GM12878 (cell line): ENCODE measurements at regions not wholly inside any gene's neighbourhood (a gene's known extent, or its start where the extent isn't known, plus 50 kb on each side); places are given as distances from the start of the nearest gene placed in this dataset.

Experiments used
- ATAC-seq: fragments of 200-7000 bp; cut with Tn5 transposase; 3 replicates; pipeline ENCODE4 v1.9.1; 2020; ENCODE audit warnings: mild to moderate bottlenecking, moderate library complexity
- BruUV-seq: library from RNA; stranded (reverse); fragments of 400-500 nt; replicated peaks from 2 replicates; lab custom pipeline; 2021; lab: Mats Ljungman, UMichigan
- CTCF ChIA-PET: fragments of 300-600 bp; sonication (Branson Sonifier 250); formaldehyde crosslinking; extraction: SDS; loops from one replicate; lab custom pipeline; 2021; ENCODE audit warnings: inconsistent platforms; lab: Yijun Ruan, JAX
- POLR2A ChIA-PET: fragments of 350-600 bp; formaldehyde crosslinking; extraction: SDS; loops from one replicate; lab custom pipeline; 2021; ENCODE audit warnings: inconsistent platforms; lab: Charles Lee
- RAD21 ChIA-PET: fragments of 300-600 bp; sonication (Branson Sonifier 250); formaldehyde crosslinking; loops from one replicate; lab custom pipeline; 2023; ENCODE audit warnings: antibody characterized with exemption; ENCODE audit not compliant: unreplicated experiment; lab: Charles Lee
- SMC1A ChIA-PET: fragments of 300-600 bp; sonication (Branson Sonifier 250); formaldehyde crosslinking; loops from one replicate; lab custom pipeline; 2023; ENCODE audit not compliant: unreplicated experiment, uncharacterized antibody; lab: Charles Lee
- DNase-seq: peaks from one replicate; pipeline ENCODE4 v3.0.0-alpha.2; 2011; ENCODE audit warnings: low read depth, low spot score
- FAIRE-seq: peaks from 3 replicates; lab custom pipeline; 2011; peaks lifted over from hg19 to GRCh38; lab: Jason Lieb, UNC
- H2AFZ ChIP-seq: 2 replicates; pipeline ENCODE4 v1.6.0; 2011; ENCODE audit warnings: low read depth, low read length, control low read depth; ENCODE audit not compliant: control insufficient read depth
- H3K27ac ChIP-seq: 2 replicates; pipeline ENCODE4 v1.5.1; 2011; ENCODE audit warnings: control low read depth; ENCODE audit not compliant: control insufficient read depth, insufficient read depth
- H3K27me3 ChIP-seq, 2 experiments: replicated peaks in 1 of 2; 2 replicates each; pipeline versions ENCODE4 v1.6.0 to v1.6.1; 2011; ENCODE audit warnings: low read length in 1 of 2; ENCODE audit not compliant: control insufficient read depth in 2 of 2, insufficient read depth in 2 of 2
- H3K36me3 ChIP-seq, 2 experiments: 2 replicates each; pipeline ENCODE4 v1.5.1; 2011; ENCODE audit warnings: low read length in 1 of 2; ENCODE audit not compliant: control insufficient read depth in 2 of 2, insufficient read depth in 2 of 2
- H3K4me1 ChIP-seq: 2 replicates; pipeline ENCODE4 v1.6.1; 2011; ENCODE audit warnings: mild to moderate bottlenecking, low read length, moderate library complexity, mixed read lengths; ENCODE audit not compliant: control insufficient read depth, insufficient read depth
- H3K4me2 ChIP-seq: 2 replicates; pipeline ENCODE4 v1.6.0; 2011; ENCODE audit warnings: control low read depth; ENCODE audit not compliant: control insufficient read depth, insufficient read depth
- H3K4me3 ChIP-seq: fragments of 200-600 bp; sonication (generic); 2 replicates; pipeline ENCODE4 v1.5.1; 2016
- H3K79me2 ChIP-seq: 2 replicates; pipeline ENCODE4 v1.6.0; 2011; ENCODE audit warnings: low read length; ENCODE audit not compliant: control insufficient read depth, insufficient read depth
- H3K9ac ChIP-seq: 2 replicates; pipeline ENCODE4 v1.8.0; 2011; ENCODE audit warnings: low read length, control low read depth, mixed read lengths; ENCODE audit not compliant: control insufficient read depth, insufficient read depth
- H3K9me3 ChIP-seq: replicated peaks from 3 replicates; pipeline ENCODE4 v1.5.1; 2011; ENCODE audit warnings: mild to moderate bottlenecking, low read length; ENCODE audit not compliant: control insufficient read depth, insufficient read depth
- H4K20me1 ChIP-seq: 2 replicates; pipeline ENCODE4 v1.6.0; 2011; ENCODE audit not compliant: control insufficient read depth, insufficient read depth
- CEBPB ChIP-seq, 2 experiments: fragments of 150-350 bp in 1 of 2; IDR thresholded peaks; 2 replicates each; pipeline ENCODE4 v1.6.1; 2012 to 2014; ENCODE audit warnings: low read depth in 2 of 2, low read length in 2 of 2, borderline replicate concordance in 1 of 2, inconsistent platforms in 1 of 2
- CHD4 ChIP-seq: fragments of 200-600 bp; sonication (generic); IDR thresholded peaks from 2 replicates; pipeline ENCODE4 v1.6.1; 2016; ENCODE audit warnings: mild to moderate bottlenecking
- EGR1 ChIP-seq, 2 experiments: IDR thresholded peaks; 1 replicate in 1 of 2; 2 replicates in 1 of 2; pipeline ENCODE4 v1.6.1; 2011 to 2012; ENCODE audit warnings: low read depth in 2 of 2, low read length in 2 of 2, borderline replicate concordance in 1 of 2, mild to moderate bottlenecking in 1 of 2, moderate library complexity in 1 of 2
- EP300 ChIP-seq, 2 experiments: fragments of 150-350 bp in 1 of 2; IDR thresholded peaks; 2 replicates each; pipeline ENCODE4 v1.6.1; 2011 to 2012; ENCODE audit warnings: low read depth in 2 of 2, low read length in 2 of 2, borderline replicate concordance in 1 of 2, improper control_type of control experiment in 1 of 2, inconsistent platforms in 1 of 2; ENCODE audit not compliant: control insufficient read depth in 1 of 2
- GABPA ChIP-seq: IDR thresholded peaks from 2 replicates; pipeline ENCODE4 v1.6.1; 2014; ENCODE audit warnings: antibody characterized with exemption, low read depth, mild to moderate bottlenecking, inconsistent platforms
- HSF1 ChIP-seq: fragments of 150-350 bp; IDR thresholded peaks from 2 replicates; pipeline ENCODE4 v1.6.1; 2014; ENCODE audit warnings: mild to moderate bottlenecking, low read depth, low read length
- IRF5 ChIP-seq: fragments of 450-650 bp; IDR thresholded peaks from 2 replicates; pipeline ENCODE4 v1.6.1; 2017; ENCODE audit warnings: borderline replicate concordance
- KAT2A ChIP-seq: conservative IDR thresholded peaks from 2 replicates; pipeline ENCODE4 v1.6.1; 2011; ENCODE audit warnings: low read depth, low read length; ENCODE audit not compliant: control insufficient read depth
- MTA3 ChIP-seq: IDR thresholded peaks from 2 replicates; pipeline ENCODE4 v1.6.1; 2012; ENCODE audit warnings: low read length, inconsistent platforms, borderline replicate concordance
- PAX8 ChIP-seq: fragments of 450-650 bp; IDR thresholded peaks from 2 replicates; pipeline ENCODE4 v1.6.1; 2017; ENCODE audit warnings: mild to moderate bottlenecking, moderate library complexity
- RAD51 ChIP-seq: fragments of 450-650 bp; IDR thresholded peaks from 2 replicates; pipeline ENCODE4 v1.6.1; 2016; ENCODE audit warnings: moderate library complexity, mild to moderate bottlenecking, inconsistent platforms
- SPI1 ChIP-seq: IDR thresholded peaks from 2 replicates; pipeline ENCODE4 v1.6.1; 2011; ENCODE audit warnings: low read depth, mild to moderate bottlenecking, low read length, moderate library complexity, borderline replicate concordance; ENCODE audit not compliant: insufficient read depth
- SREBF2 ChIP-seq: IDR thresholded peaks from 2 replicates; pipeline ENCODE4 v1.6.1; 2012; ENCODE audit warnings: mild to moderate bottlenecking, low read length
- TCF3 ChIP-seq: IDR thresholded peaks from 2 replicates; pipeline ENCODE4 v1.6.1; 2012; ENCODE audit warnings: low read depth, mild to moderate bottlenecking, low read length, borderline replicate concordance; ENCODE audit not compliant: insufficient read depth
- ZBTB11 ChIP-seq: fragments of 450-650 bp; formaldehyde crosslinking; IDR thresholded peaks from 2 replicates; pipeline ENCODE4 v1.5.0; 2022; ENCODE audit warnings: mild to moderate bottlenecking, missing genetic modification characterization
- ZNF24 ChIP-seq: fragments of 450-650 bp; IDR thresholded peaks from 2 replicates; pipeline ENCODE4 v1.6.1; 2017; ENCODE audit warnings: antibody characterized with exemption, mild to moderate bottlenecking
- WGBS: methylation state at CpG from one replicate; pipeline ENCODE4 v1.1.6; 2016; ENCODE audit warnings: low lambda C conversion rate; ENCODE audit not compliant: insufficient replicate concordance, insufficient coverage; ENCODE audit errors: missing lambda C conversion rate; 5-methylcytosine and 5-hydroxymethylcytosine counted together
- in situ Hi-C: fragments of 300-500 bp; cut with MboI; formaldehyde crosslinking; loops from 9 replicates; pipeline ENCODE4 v1.14.3; 2018; ENCODE audit warnings: mixed read lengths
- intact Hi-C: fragments of 100-400 bp; cut with micrococcal nuclease; formaldehyde crosslinking; loops from one replicate; pipeline ENCODE4 v1.14.2; 2022; ENCODE audit not compliant: unreplicated experiment

- TF ChIP-seq IRF5 = no peak
- TF ChIP-seq SPI1 = no peak
Observed at GRCh38 chr5:173755319-173755718, 132.8 kb upstream of the CPEB4 start (continued).

GRCh38 chr5:173757403-173758209 is 130.5 kb upstream of the CPEB4 start:
- FAIRE-seq (no peak), DNase-seq (no peak), ATAC-seq (no peak)
- Histone ChIP-seq H3K9me3 (no peaks in the 10 kb centered on the region), H3K27me3 (no peaks in the 10 kb centered on the region), H3K9ac (no peak overlapping the region), H2AFZ (no peak overlapping the region), H3K4me3 (no peak overlapping the region), H3K79me2 (no peaks in the 10 kb centered on the region), H3K27ac (no peak overlapping the region), H3K36me3 (no peaks in the 10 kb centered on the region), H3K4me2 (no peak overlapping the region), H4K20me1 (no peaks in the 10 kb centered on the region), H3K4me1 (no peaks in the 10 kb centered on the region)
- no TSS peak for BruUV-seq
- in situ Hi-C loops = no loop called here
- SMC1A ChIA-PET = interaction anchor here (1.1 kb wide), 1 partner anchor 63 kb away, joined by 3 read pairs; no protein-coding TSS in a partner anchor
- intact Hi-C loops = no loop called here
- RAD21 ChIA-PET = no interaction called here
- 90% methylated on average over 12 of the region's 12 CpGs for WGBS
- CTCF ChIA-PET = interaction anchor here (0.7 kb wide), 1 partner anchor 168 kb away, joined by 3 read pairs; no protein-coding TSS in a partner anchor
- POLR2A ChIA-PET = no interaction called here
- TF ChIP-seq ZBTB11 (CRISPR knock-in tag) (no peak), MTA3 (no peak), TCF3 (no peak), CHD4 (no peak), EGR1 (IDR thresholded peaks at IDR 0.05; ENCODE audit: borderline replicate concordance in 1 of 2, low read depth in 2 of 2, low read length in 2 of 2) (no peak), SREBF2 (no peak), ZNF24 (no peak), RAD51 (no peak), KAT2A (no peak), EP300 (IDR thresholded peaks at IDR 0.05; ENCODE audit: borderline replicate concordance in 1 of 2, control insufficient read depth in 1 of 2, low read depth in 2 of 2, low read length in 2 of 2) (no peak), HSF1 (no peak), GABPA (no peak), CEBPB (IDR thresholded peaks at IDR 0.05; ENCODE audit: borderline replicate concordance in 1 of 2, low read depth in 2 of 2, low read length in 2 of 2) (no peak), PAX8 (no peak)
